ENCODE measurements at regions not wholly inside any gene's neighbourhood (a gene's known extent, or its start where the extent isn't known, plus 50 kb on each side); places are given as distances from the start of the nearest gene placed in this dataset.

- Mint-ChIP-seq H3K36me3 (ENCODE audit: low read depth) (peaks cover 2% of the 10 kb centered on the region), H3K27me3 (ENCODE audit: low read depth) (no peaks in the 10 kb centered on the region), H3K9me3 (peaks cover 7% of the 10 kb centered on the region), H3K4me3 (peak overlapping the region; percentile 41), H3K27ac (peak overlapping the region; percentile 91), H3K4me1 (ENCODE audit: low read depth) (peaks cover 38% of the 10 kb centered on the region)
Observed at GRCh38 chr14:98984719-98985041, 287.3 kb downstream of the BCL11B start.

GRCh38 chr14:98993818-98994217 lies 278.2 kb downstream of the BCL11B start:
- Mint-ChIP-seq H3K36me3 (ENCODE audit: low read depth) (peaks cover 8% of the 10 kb centered on the region), H3K4me3 (peak overlapping the region; percentile 46), H3K4me1 (ENCODE audit: low read depth) (peaks cover 26% of the 10 kb centered on the region), H3K9me3 (peaks cover 7% of the 10 kb centered on the region), H3K27me3 (ENCODE audit: low read depth) (no peaks in the 10 kb centered on the region), H3K27ac (peak overlapping the region; percentile 88)

GRCh38 chr14:98994561-98994960 lies 277.4 kb downstream of the BCL11B start:
- Mint-ChIP-seq H3K27ac (peak overlapping the region; percentile 88), H3K27me3 (ENCODE audit: low read depth) (no peaks in the 10 kb centered on the region), H3K36me3 (ENCODE audit: low read depth) (peaks cover 8% of the 10 kb centered on the region), H3K4me3 (peak overlapping the region; percentile 46), H3K9me3 (peaks cover 7% of the 10 kb centered on the region), H3K4me1 (ENCODE audit: low read depth) (peaks cover 26% of the 10 kb centered on the region)

- no peak overlapping the region for H3K27ac Mint-ChIP-seq
- H3K4me1 Mint-ChIP-seq (ENCODE audit: low read depth), result peaks cover 26% of the 10 kb centered on the region
- H3K27me3 Mint-ChIP-seq (ENCODE audit: low read depth), result no peaks in the 10 kb centered on the region
- no peak overlapping the region for H3K4me3 Mint-ChIP-seq
- H3K36me3 Mint-ChIP-seq (ENCODE audit: low read depth), result peaks cover 7% of the 10 kb centered on the region
- peaks cover 7% of the 10 kb centered on the region for H3K9me3 Mint-ChIP-seq
Observed at GRCh38 chr14:98997526-98998205, 274.3 kb downstream of the BCL11B start.

GRCh38 chr14:98999345-98999744 lies 272.7 kb downstream of the BCL11B start:
- H3K27me3 Mint-ChIP-seq (ENCODE audit: low read depth), result no peaks in the 10 kb centered on the region
- peaks cover 3% of the 10 kb centered on the region for H3K36me3 Mint-ChIP-seq (ENCODE audit: low read depth)
- H3K4me1 Mint-ChIP-seq (ENCODE audit: low read depth), result peaks cover 16% of the 10 kb centered on the region
- no peak overlapping the region for H3K4me3 Mint-ChIP-seq
- H3K27ac Mint-ChIP-seq, result no peak overlapping the region
- no peaks in the 10 kb centered on the region for H3K9me3 Mint-ChIP-seq

GRCh38 chr14:98999901-99000300 lies 272.1 kb downstream of the BCL11B start:
- H3K4me1 Mint-ChIP-seq (ENCODE audit: low read depth), result peaks cover 11% of the 10 kb centered on the region

GRCh38 chr14:99001241-99001640 lies 270.8 kb downstream of the BCL11B start:
- Mint-ChIP-seq H3K9me3 (no peaks in the 10 kb centered on the region), H3K4me1 (ENCODE audit: low read depth) (no peaks in the 10 kb centered on the region), H3K27me3 (ENCODE audit: low read depth) (no peaks in the 10 kb centered on the region), H3K4me3 (no peak overlapping the region), H3K27ac (no peak overlapping the region), H3K36me3 (ENCODE audit: low read depth) (no peaks in the 10 kb centered on the region)

More at GRCh38 chr14:98999901-99000300, 272.1 kb downstream of the BCL11B start:
- Mint-ChIP-seq H3K4me3 (no peak overlapping the region), H3K27me3 (ENCODE audit: low read depth) (no peaks in the 10 kb centered on the region), H3K27ac (no peak overlapping the region), H3K9me3 (no peaks in the 10 kb centered on the region), H3K36me3 (ENCODE audit: low read depth) (peaks cover 1% of the 10 kb centered on the region)

- H3K27me3 Mint-ChIP-seq (ENCODE audit: low read depth), result no peaks in the 10 kb centered on the region
- no peaks in the 10 kb centered on the region for H3K4me1 Mint-ChIP-seq (ENCODE audit: low read depth)
- H3K27ac Mint-ChIP-seq, result no peak overlapping the region
- H3K4me3 Mint-ChIP-seq, result no peak overlapping the region
- no peaks in the 10 kb centered on the region for H3K36me3 Mint-ChIP-seq (ENCODE audit: low read depth)
- peaks cover 2% of the 10 kb centered on the region for H3K9me3 Mint-ChIP-seq
Observed at GRCh38 chr14:99003646-99004045, 268.4 kb downstream of the BCL11B start.

- Mint-ChIP-seq H3K27ac (no peak overlapping the region), H3K4me3 (no peak overlapping the region), H3K36me3 (ENCODE audit: low read depth) (no peaks in the 10 kb centered on the region), H3K9me3 (peaks cover 6% of the 10 kb centered on the region), H3K4me1 (ENCODE audit: low read depth) (no peaks in the 10 kb centered on the region), H3K27me3 (ENCODE audit: low read depth) (no peaks in the 10 kb centered on the region)
Observed at GRCh38 chr14:99004112-99004511, 267.9 kb downstream of the BCL11B start.

- Mint-ChIP-seq H3K9me3 (peaks cover 15% of the 10 kb centered on the region), H3K36me3 (ENCODE audit: low read depth) (peaks cover 4% of the 10 kb centered on the region), H3K27ac (no peak overlapping the region), H3K4me1 (ENCODE audit: low read depth) (peaks cover 9% of the 10 kb centered on the region), H3K4me3 (no peak overlapping the region), H3K27me3 (ENCODE audit: low read depth) (no peaks in the 10 kb centered on the region)
Observed at GRCh38 chr14:99006276-99006675, 265.7 kb downstream of the BCL11B start.

- peaks cover 15% of the 10 kb centered on the region for H3K9me3 Mint-ChIP-seq
- H3K4me3 Mint-ChIP-seq, result no peak overlapping the region
- H3K4me1 Mint-ChIP-seq (ENCODE audit: low read depth), result peaks cover 9% of the 10 kb centered on the region
- no peak overlapping the region for H3K27ac Mint-ChIP-seq
- H3K27me3 Mint-ChIP-seq (ENCODE audit: low read depth), result no peaks in the 10 kb centered on the region
- peaks cover 4% of the 10 kb centered on the region for H3K36me3 Mint-ChIP-seq (ENCODE audit: low read depth)
Observed at GRCh38 chr14:99007795-99008194, 264.2 kb downstream of the BCL11B start.

GRCh38 chr14:99009871-99010270 lies 262.1 kb downstream of the BCL11B start:
- peak overlapping the region; percentile 26 for H3K4me3 Mint-ChIP-seq
- H3K36me3 Mint-ChIP-seq (ENCODE audit: low read depth), result peaks cover 4% of the 10 kb centered on the region
- peak overlapping the region; percentile 53 for H3K27ac Mint-ChIP-seq
- peaks cover 9% of the 10 kb centered on the region for H3K4me1 Mint-ChIP-seq (ENCODE audit: low read depth)
- H3K9me3 Mint-ChIP-seq, result peaks cover 15% of the 10 kb centered on the region
- H3K27me3 Mint-ChIP-seq (ENCODE audit: low read depth), result no peaks in the 10 kb centered on the region

GRCh38 chr14:99011385-99011784 lies 260.6 kb downstream of the BCL11B start:
- Mint-ChIP-seq H3K36me3 (ENCODE audit: low read depth) (peaks cover 4% of the 10 kb centered on the region), H3K27ac (no peak overlapping the region), H3K4me3 (no peak overlapping the region), H3K27me3 (ENCODE audit: low read depth) (no peaks in the 10 kb centered on the region), H3K9me3 (peaks cover 15% of the 10 kb centered on the region), H3K4me1 (ENCODE audit: low read depth) (peaks cover 9% of the 10 kb centered on the region)

GRCh38 chr14:99012703-99013102 lies 259.3 kb downstream of the BCL11B start:
- Mint-ChIP-seq H3K27me3 (ENCODE audit: low read depth) (no peaks in the 10 kb centered on the region), H3K36me3 (ENCODE audit: low read depth) (peaks cover 4% of the 10 kb centered on the region), H3K27ac (no peak overlapping the region), H3K9me3 (peaks cover 15% of the 10 kb centered on the region), H3K4me1 (ENCODE audit: low read depth) (peaks cover 9% of the 10 kb centered on the region), H3K4me3 (no peak overlapping the region)

GRCh38 chr14:99015833-99016232 lies 256.2 kb downstream of the BCL11B start:
- no peaks in the 10 kb centered on the region for H3K27me3 Mint-ChIP-seq (ENCODE audit: low read depth)
- no peaks in the 10 kb centered on the region for H3K36me3 Mint-ChIP-seq (ENCODE audit: low read depth)
- no peaks in the 10 kb centered on the region for H3K9me3 Mint-ChIP-seq
- no peak overlapping the region for H3K4me3 Mint-ChIP-seq
- H3K27ac Mint-ChIP-seq, result no peak overlapping the region
- H3K4me1 Mint-ChIP-seq (ENCODE audit: low read depth), result no peaks in the 10 kb centered on the region

GRCh38 chr14:99023371-99023770 lies 248.6 kb downstream of the BCL11B start:
- H3K36me3 Mint-ChIP-seq (ENCODE audit: low read depth), result peaks cover 6% of the 10 kb centered on the region
- peaks cover 9% of the 10 kb centered on the region for H3K4me1 Mint-ChIP-seq (ENCODE audit: low read depth)
- H3K27me3 Mint-ChIP-seq (ENCODE audit: low read depth), result no peaks in the 10 kb centered on the region
- no peak overlapping the region for H3K27ac Mint-ChIP-seq
- H3K4me3 Mint-ChIP-seq, result no peak overlapping the region
- H3K9me3 Mint-ChIP-seq, result peaks cover 21% of the 10 kb centered on the region

All from T-helper 1 cell treated with Interleukin-12 subunit alpha and Interleukin-12 subunit beta and Interleukin-4 antibody, amounts not matched to agents 30 μg/mL and 1 μg/mL, for 36 hours (primary cell).